Esophagus muscularis mucosa (tissue), 4 donors: ENCODE measurements at regions not wholly inside any gene's neighbourhood (a gene's known extent, or its start where the extent isn't known, plus 50 kb on each side); places are given as distances from the start of the nearest gene placed in this dataset.
A peak's percentile ranks its signal among the peaks of the same experiment; 100 is the strongest.

Source experiments
- DNase-seq: peaks from one replicate; pipeline ENCODE4 v3.0.0-alpha.2; 2017; ENCODE audit errors: extremely low spot score
- H3K27ac ChIP-seq, 4 donors: fragments of 200-600 bp; sonication (generic); replicated peaks in 1 of 4; 1 replicate in 3 of 4; 2 replicates in 1 of 4; pipeline ENCODE4 v1.5.1; 2016 to 2019; ENCODE audit warnings: mild to moderate bottlenecking in 1 of 4
- H3K27me3 ChIP-seq, 4 donors: fragments of 200-600 bp; sonication (generic); one replicate each; pipeline versions ENCODE4 v1.5.1 to v1.6.0; 2016 to 2019
- H3K36me3 ChIP-seq, 4 donors: fragments of 200-600 bp; sonication (generic); one replicate each; pipeline ENCODE4 v1.5.1; 2016 to 2019
- H3K4me1 ChIP-seq, 4 donors: fragments of 200-600 bp; sonication (generic); one replicate each; pipeline ENCODE4 v1.5.1; 2016 to 2019
- H3K4me3 ChIP-seq, 4 donors: fragments of 200-600 bp; sonication (generic); 1 replicate in 2 of 4; 2 replicates in 2 of 4; pipeline ENCODE4 v1.5.1; 2016 to 2019; ENCODE audit warnings: mild to moderate bottlenecking in 4 of 4, moderate library complexity in 1 of 4
- H3K9me3 ChIP-seq, 4 donors: fragments of 200-600 bp; sonication (generic); 1 replicate in 3 of 4; 2 replicates in 1 of 4; pipeline ENCODE4 v1.5.1; 2016 to 2019
- EP300 ChIP-seq: sonication (generic); formaldehyde crosslinking; IDR thresholded peaks from one replicate; pipeline ENCODE4 v1.6.1; 2017; ENCODE audit warnings: antibody characterized with exemption
- POLR2A ChIP-seq: fragments of 450-650 bp; IDR thresholded peaks from one replicate; pipeline ENCODE4 v1.6.1; 2017; ENCODE audit warnings: antibody characterized with exemption, moderate library complexity, mild to moderate bottlenecking, low read depth
- POLR2AphosphoS5 ChIP-seq, 2 donors: sonication (generic); formaldehyde crosslinking; IDR thresholded peaks; one replicate each; pipeline ENCODE4 v1.6.1; 2017; ENCODE audit warnings: antibody characterized with exemption in 2 of 2
- WGBS: methylation state at CpG from one replicate; pipeline ENCODE4 v1.1.5; 2018; 5-methylcytosine and 5-hydroxymethylcytosine counted together
- intact Hi-C: fragments of 100-400 bp; cut with DNase I; formaldehyde crosslinking; loops from one replicate; pipeline ENCODE4 v1.15.1; 2023
- TF ChIP-seq, protein P1 (sequence below), 3 experiments: fragments of 200-600 bp in 2 of 3; fragments of 450-650 bp in 1 of 3; sonication (generic) in 2 of 3; IDR thresholded peaks; one replicate each; pipeline ENCODE4 v1.5.1; 2017 to 2019; ENCODE audit warnings: antibody characterized with exemption in 3 of 3, mild to moderate bottlenecking in 2 of 3, moderate library complexity in 1 of 3

- H3K4me1 ChIP-seq: peaks cover 0 to 4% (median 0%) of the 10 kb centered on the region in 4 donors
- no peak overlapping the region for H3K27ac ChIP-seq
- WGBS: 92% methylated on average over 4 of the region's 4 CpGs
- no peaks in the 10 kb centered on the region for H3K27me3 ChIP-seq
- H3K9me3 ChIP-seq: no peaks in the 10 kb centered on the region
- no peaks in the 10 kb centered on the region for H3K36me3 ChIP-seq
- H3K4me3 ChIP-seq: no peak overlapping the region
- no peak for DNase-seq
- intact Hi-C loops: no loop called here
- TF ChIP-seq, protein P1, sequence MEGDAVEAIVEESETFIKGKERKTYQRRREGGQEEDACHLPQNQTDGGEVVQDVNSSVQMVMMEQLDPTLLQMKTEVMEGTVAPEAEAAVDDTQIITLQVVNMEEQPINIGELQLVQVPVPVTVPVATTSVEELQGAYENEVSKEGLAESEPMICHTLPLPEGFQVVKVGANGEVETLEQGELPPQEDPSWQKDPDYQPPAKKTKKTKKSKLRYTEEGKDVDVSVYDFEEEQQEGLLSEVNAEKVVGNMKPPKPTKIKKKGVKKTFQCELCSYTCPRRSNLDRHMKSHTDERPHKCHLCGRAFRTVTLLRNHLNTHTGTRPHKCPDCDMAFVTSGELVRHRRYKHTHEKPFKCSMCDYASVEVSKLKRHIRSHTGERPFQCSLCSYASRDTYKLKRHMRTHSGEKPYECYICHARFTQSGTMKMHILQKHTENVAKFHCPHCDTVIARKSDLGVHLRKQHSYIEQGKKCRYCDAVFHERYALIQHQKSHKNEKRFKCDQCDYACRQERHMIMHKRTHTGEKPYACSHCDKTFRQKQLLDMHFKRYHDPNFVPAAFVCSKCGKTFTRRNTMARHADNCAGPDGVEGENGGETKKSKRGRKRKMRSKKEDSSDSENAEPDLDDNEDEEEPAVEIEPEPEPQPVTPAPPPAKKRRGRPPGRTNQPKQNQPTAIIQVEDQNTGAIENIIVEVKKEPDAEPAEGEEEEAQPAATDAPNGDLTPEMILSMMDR (IDR thresholded peaks at IDR 0.05): no peak
- TF ChIP-seq POLR2A (no peak), EP300 (no peak), POLR2AphosphoS5 (IDR thresholded peaks at IDR 0.05) (no peak)
These were observed 506.9 kb downstream of the BCL11A start for GRCh38 chr2:60046529-60046928.

- Histone ChIP-seq H3K27ac (no peak overlapping the region), H3K27me3 (no peaks in the 10 kb centered on the region), H3K4me3 (no peak overlapping the region), H3K36me3 (no peaks in the 10 kb centered on the region), H3K9me3 (no peaks in the 10 kb centered on the region), H3K4me1 (peaks cover 0 to 4% (median 0%) of the 10 kb centered on the region in 4 donors)
- intact Hi-C loops: no loop called here
- TF ChIP-seq POLR2A (no peak), POLR2AphosphoS5 (IDR thresholded peaks at IDR 0.05) (no peak), EP300 (no peak)
- TF ChIP-seq, protein P1 (IDR thresholded peaks at IDR 0.05): no peak
- 81% methylated on average over 1 of the region's 1 CpG for WGBS
- peak; percentile 75 for DNase-seq
These were observed 508.0 kb downstream of the BCL11A start for GRCh38 chr2:60045456-60045855.

GRCh38 chr2:60044484-60044883 is 509.0 kb downstream of the BCL11A start:
- H3K27ac ChIP-seq: no peak overlapping the region
- H3K9me3 ChIP-seq: no peaks in the 10 kb centered on the region
- TF ChIP-seq POLR2AphosphoS5 (IDR thresholded peaks at IDR 0.05): no peak
- no peak for TF ChIP-seq EP300
- TF ChIP-seq POLR2A: no peak
- TF ChIP-seq, protein P1 (IDR thresholded peaks at IDR 0.05): no peak
- WGBS: 89% methylated on average over 1 of the region's 1 CpG
- no peaks in the 10 kb centered on the region for H3K27me3 ChIP-seq
- no peak for DNase-seq
- H3K36me3 ChIP-seq: no peaks in the 10 kb centered on the region
- intact Hi-C loops: no loop called here
- peaks cover 0 to 4% (median 0%) of the 10 kb centered on the region in 4 donors for H3K4me1 ChIP-seq
- no peak overlapping the region for H3K4me3 ChIP-seq

DNA sequence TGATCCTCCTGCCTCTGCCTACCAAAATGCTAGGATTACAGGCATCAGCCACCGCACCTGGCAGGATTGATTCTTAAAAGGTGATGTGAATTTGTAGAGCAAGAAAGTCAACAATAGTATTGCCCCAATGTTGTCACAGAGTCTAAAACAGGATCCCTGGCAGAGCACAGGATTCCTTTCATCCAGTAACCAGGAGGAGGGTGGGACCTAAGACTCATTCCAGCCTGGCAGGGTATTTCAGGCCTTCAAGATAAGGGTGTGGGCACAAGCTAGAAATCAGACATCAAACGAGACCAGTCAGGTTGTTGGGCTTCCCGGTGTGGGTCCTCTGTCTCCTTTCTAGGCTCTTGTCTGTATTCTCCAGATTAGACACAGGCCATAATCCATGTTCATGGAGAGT is 511.4 kb downstream of the BCL11A start:
- intact Hi-C loops: no loop called here
- H3K27me3 ChIP-seq: no peaks in the 10 kb centered on the region
- TF ChIP-seq, protein P1 (IDR thresholded peaks at IDR 0.05): no peak
- TF ChIP-seq POLR2A (no peak), EP300 (no peak), POLR2AphosphoS5 (IDR thresholded peaks at IDR 0.05) (no peak)
- no peaks in the 10 kb centered on the region for H3K9me3 ChIP-seq
- H3K36me3 ChIP-seq: no peaks in the 10 kb centered on the region
- no peak for DNase-seq
- no peak overlapping the region for H3K4me3 ChIP-seq
- H3K4me1 ChIP-seq: peaks cover 0 to 2% (median 0%) of the 10 kb centered on the region in 4 donors
- 88% methylated on average over 3 of the region's 3 CpGs for WGBS
- H3K27ac ChIP-seq: no peak overlapping the region

DNA sequence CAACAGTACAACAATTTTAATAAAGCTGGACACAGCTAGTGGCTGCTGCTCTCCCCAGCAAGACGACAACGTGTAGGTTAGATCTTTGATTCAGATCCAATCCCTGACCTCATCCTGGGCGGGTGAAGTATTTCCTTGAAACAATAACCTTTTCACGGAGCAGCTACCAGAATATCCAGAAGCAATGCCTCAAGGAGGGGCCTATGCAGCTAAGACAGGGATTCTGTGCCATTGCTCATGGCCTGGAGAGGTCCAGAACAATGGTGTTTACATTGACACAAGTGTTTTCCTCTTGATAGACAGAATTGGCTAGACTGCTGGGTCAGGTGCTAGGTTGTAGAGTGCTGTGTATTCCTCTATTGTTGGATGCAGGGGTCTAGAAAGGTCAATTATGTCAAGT is 520.1 kb downstream of the BCL11A start:
- H3K9me3 ChIP-seq: peaks cover 0 to 18% (median 7%) of the 10 kb centered on the region in 4 donors
- intact Hi-C loops: no loop called here
- TF ChIP-seq POLR2A: no peak
- TF ChIP-seq EP300: no peak
- TF ChIP-seq, protein P1 (IDR thresholded peaks at IDR 0.05): no peak
- TF ChIP-seq POLR2AphosphoS5 (IDR thresholded peaks at IDR 0.05): no peak

More for the DNA sequence above, 520.1 kb downstream of the BCL11A start:
- Histone ChIP-seq H3K36me3 (no peaks in the 10 kb centered on the region), H3K27ac (no peak overlapping the region), H3K27me3 (no peaks in the 10 kb centered on the region), H3K4me3 (no peak overlapping the region), H3K4me1 (no peaks in the 10 kb centered on the region)
- 71% methylated on average over 4 of the region's 4 CpGs for WGBS
- no peak for DNase-seq
